SKM-1 treated with dmso at 0.1 percent for 144 hours (cell line): ENCODE measurements at regions not wholly inside any gene's neighbourhood (a gene's known extent, or its start where the extent isn't known, plus 50 kb on each side); places are given as distances from the start of the nearest gene placed in this dataset.
"Not testable (repeated sequence)": the region's sequence is repeated elsewhere in the genome, so short reads cannot be mapped to it uniquely, and the experiment has no call there.

ENCODE experiments used
- DNase-seq: peaks from one replicate; lab custom pipeline; 2025; ENCODE audit not compliant: unreplicated experiment; lab: John Stamatoyannopoulos, UW

- DNase-seq: no peak
Observed at GRCh38 chr12:41684997-41685396, 459.7 kb downstream of the GXYLT1 start.

- no peak for DNase-seq
Observed at GRCh38 chr12:41683513-41684240, 461.0 kb downstream of the GXYLT1 start.

- DNase-seq: no peak
Observed at GRCh38 chr12:41683023-41683422, 461.7 kb downstream of the GXYLT1 start.

GRCh38 chr12:41681898-41682297 is 462.8 kb downstream of the GXYLT1 start:
- no peak for DNase-seq

- no peak for DNase-seq
Observed at GRCh38 chr12:41680155-41680554, 464.5 kb downstream of the GXYLT1 start.

GRCh38 chr12:41663598-41664265 is 475.6 kb downstream of the PDZRN4 start:
- DNase-seq: no peak

- DNase-seq: no peak
Observed at GRCh38 chr12:41661141-41661765, 473.1 kb downstream of the PDZRN4 start.

GRCh38 chr12:41656454-41656853 is 468.3 kb downstream of the PDZRN4 start:
- DNase-seq: no peak

GRCh38 chr12:41653386-41654326 is 465.5 kb downstream of the PDZRN4 start:
- peak; percentile 44 for DNase-seq

- no peak for DNase-seq
Observed at GRCh38 chr12:41652981-41653380, 464.9 kb downstream of the PDZRN4 start.

GRCh38 chr12:41645624-41646023 is 457.5 kb downstream of the PDZRN4 start:
- no peak for DNase-seq

- not testable (repeated sequence) for DNase-seq
Observed at GRCh38 chr12:41642808-41643207, 454.7 kb downstream of the PDZRN4 start.

- no peak for DNase-seq
Observed at GRCh38 chr12:41636653-41637052, 448.5 kb downstream of the PDZRN4 start.

- no peak for DNase-seq
Observed at GRCh38 chr12:41635626-41636364, 447.7 kb downstream of the PDZRN4 start.

- DNase-seq: no peak
Observed at GRCh38 chr12:41634091-41634490, 446.0 kb downstream of the PDZRN4 start.

- no peak for DNase-seq
Observed at GRCh38 chr12:41629611-41630010, 441.5 kb downstream of the PDZRN4 start.

GRCh38 chr12:41627476-41627875 is 439.4 kb downstream of the PDZRN4 start:
- no peak for DNase-seq

GRCh38 chr12:41624571-41624970 is 436.5 kb downstream of the PDZRN4 start:
- no peak for DNase-seq
